GM18502 (cell line): ENCODE measurements at regions not wholly inside any gene's neighbourhood (a gene's known extent, or its start where the extent isn't known, plus 50 kb on each side); places are given as distances from the start of the nearest gene placed in this dataset.
"Not testable (repeated sequence)": the region's sequence is repeated elsewhere in the genome, so short reads cannot be mapped to it uniquely, and the experiment has no call there.

Experiments used
- ATAC-seq: cut with Tn5 transposase; IDR thresholded peaks from one replicate; pipeline ENCODE4 v1.9.1; 2021; ENCODE audit warnings: mild to moderate bottlenecking; ENCODE audit not compliant: unreplicated experiment, poor library complexity

GRCh38 chr17:5740937-5741336, 156.6 kb upstream of the NLRP1 start:
- ATAC-seq: no peak

- no peak for ATAC-seq
Observed at GRCh38 chr17:5741810-5742209, 157.5 kb upstream of the NLRP1 start.

- no peak for ATAC-seq
Observed at GRCh38 chr17:5745111-5745813, 161.0 kb upstream of the NLRP1 start.

- ATAC-seq: no peak
Observed at GRCh38 chr17:5747276-5747675, 163.0 kb upstream of the NLRP1 start.

GRCh38 chr17:5747964-5748363, 163.7 kb upstream of the NLRP1 start:
- ATAC-seq: no peak

GRCh38 chr17:5753421-5753820, 169.1 kb upstream of the NLRP1 start:
- no peak for ATAC-seq

GRCh38 chr17:5757314-5757907, 173.1 kb upstream of the NLRP1 start:
- ATAC-seq: no peak

- no peak for ATAC-seq
Observed at GRCh38 chr17:5758651-5759050, 174.3 kb upstream of the NLRP1 start.

GRCh38 chr17:5759501-5759925, 175.2 kb upstream of the NLRP1 start:
- ATAC-seq: no peak

- no peak for ATAC-seq
Observed at GRCh38 chr17:5762191-5762590, 177.9 kb upstream of the NLRP1 start.

- no peak for ATAC-seq
Observed at GRCh38 chr17:5763595-5764306, 179.4 kb upstream of the NLRP1 start.

GRCh38 chr17:5769593-5770354, 185.5 kb upstream of the NLRP1 start:
- no peak for ATAC-seq

GRCh38 chr17:5770441-5771270, 186.3 kb upstream of the NLRP1 start:
- ATAC-seq: no peak

GRCh38 chr17:5771271-5771577, 186.9 kb upstream of the NLRP1 start:
- not testable (repeated sequence) for ATAC-seq

- ATAC-seq: not testable (repeated sequence)
Observed at GRCh38 chr17:5772017-5772416, 187.7 kb upstream of the NLRP1 start.

GRCh38 chr17:5772720-5773119, 188.4 kb upstream of the NLRP1 start:
- no peak for ATAC-seq

GRCh38 chr17:5773816-5774360, 189.6 kb upstream of the NLRP1 start:
- no peak for ATAC-seq

GRCh38 chr17:5775098-5775497, 190.8 kb upstream of the NLRP1 start:
- ATAC-seq: no peak

GRCh38 chr17:5780476-5780875, 196.2 kb upstream of the NLRP1 start:
- ATAC-seq: no peak
